ENCODE measurements at regions not wholly inside any gene's neighbourhood (a gene's known extent, or its start where the extent isn't known, plus 50 kb on each side); places are given as distances from the start of the nearest gene placed in this dataset.

- no peak for DNase-seq (ENCODE audit: low spot score)
These were observed 183.4 kb downstream of the KLF13 start for GRCh38 chr15:31510057-31510456.

- no peak for DNase-seq (ENCODE audit: low spot score)
These were observed 185.2 kb downstream of the KLF13 start for GRCh38 chr15:31511707-31512310.

GRCh38 chr15:31513178-31513577, 186.5 kb downstream of the KLF13 start:
- DNase-seq (ENCODE audit: low spot score): no peak

- peak; percentile 80 for DNase-seq (ENCODE audit: low spot score)
These were observed 189.8 kb downstream of the KLF13 start for GRCh38 chr15:31516440-31516839.

- DNase-seq (ENCODE audit: low spot score): no peak
These were observed 190.2 kb downstream of the KLF13 start for GRCh38 chr15:31516874-31517273.

- DNase-seq (ENCODE audit: low spot score): no peak
These were observed 191.1 kb downstream of the KLF13 start for GRCh38 chr15:31517711-31518110.

- DNase-seq (ENCODE audit: low spot score): peak; percentile 5
These were observed 195.4 kb downstream of the KLF13 start for GRCh38 chr15:31522028-31522427.

- DNase-seq (ENCODE audit: low spot score): no peak
These were observed 196.5 kb downstream of the KLF13 start for GRCh38 chr15:31523027-31523654.

- no peak for DNase-seq (ENCODE audit: low spot score)
These were observed 197.0 kb downstream of the KLF13 start for GRCh38 chr15:31523655-31524049.

GRCh38 chr15:31525185-31525695, 198.6 kb downstream of the KLF13 start:
- no peak for DNase-seq (ENCODE audit: low spot score)

GRCh38 chr15:31525988-31526665, 199.5 kb downstream of the KLF13 start:
- no peak for DNase-seq (ENCODE audit: low spot score)

- DNase-seq (ENCODE audit: low spot score): no peak
These were observed 200.5 kb downstream of the KLF13 start for GRCh38 chr15:31526916-31527690.

- DNase-seq (ENCODE audit: low spot score): no peak
These were observed 202.2 kb downstream of the KLF13 start for GRCh38 chr15:31528846-31529245.

- DNase-seq (ENCODE audit: low spot score): no peak
These were observed 211.3 kb downstream of the KLF13 start for GRCh38 chr15:31537770-31538592.

- no peak for DNase-seq (ENCODE audit: low spot score)
These were observed 214.0 kb downstream of the KLF13 start for GRCh38 chr15:31540633-31541032.

GRCh38 chr15:31544361-31544760, 217.7 kb downstream of the KLF13 start:
- DNase-seq (ENCODE audit: low spot score): no peak

GRCh38 chr15:31545257-31545656, 218.6 kb downstream of the KLF13 start:
- DNase-seq (ENCODE audit: low spot score): no peak

GRCh38 chr15:31550211-31550977, 223.8 kb downstream of the KLF13 start:
- no peak for DNase-seq (ENCODE audit: low spot score)

GRCh38 chr15:31551323-31551722, 224.7 kb downstream of the KLF13 start:
- DNase-seq (ENCODE audit: low spot score): no peak

- no peak for DNase-seq (ENCODE audit: low spot score)
These were observed 226.0 kb downstream of the KLF13 start for GRCh38 chr15:31552482-31553099.

Measured in hematopoietic multipotent progenitor cell treated with erythropoietin and hydrocortisone succinate and interleukin-3 and kit ligand, for 15 days (in vitro differentiated cells).